RWPE2 (cell line): ENCODE measurements at regions not wholly inside any gene's neighbourhood (a gene's known extent, or its start where the extent isn't known, plus 50 kb on each side); places are given as distances from the start of the nearest gene placed in this dataset.

ENCODE experiments used
- ATAC-seq: fragments of 200-7000 bp; cut with Tn5 transposase; 3 replicates; pipeline ENCODE4 v1.9.1; 2021; ENCODE audit warnings: low read depth
- DNase-seq: peaks from one replicate; pipeline ENCODE4 v3.0.0-alpha.2; 2020; ENCODE audit warnings: low spot score
- H3K27ac ChIP-seq: fragments of 450-650 bp; 2 replicates; pipeline ENCODE4 v1.5.1; 2017; ENCODE audit warnings: mild to moderate bottlenecking; ENCODE audit not compliant: poor library complexity, severe bottlenecking
- H3K27me3 ChIP-seq: fragments of 250-450 bp; sonication (Bioruptor Pico); 2 replicates; pipeline ENCODE4 v1.5.1; 2021; ENCODE audit warnings: mild to moderate bottlenecking, moderate library complexity; ENCODE audit not compliant: insufficient read depth, poor library complexity, severe bottlenecking
- H3K36me3 ChIP-seq: fragments of 250-450 bp; sonication (Bioruptor Pico); 2 replicates; pipeline ENCODE4 v1.5.1; 2020; ENCODE audit warnings: low read depth, mild to moderate bottlenecking, moderate library complexity
- H3K4me1 ChIP-seq: fragments of 250-450 bp; sonication (Bioruptor Pico); 2 replicates; pipeline ENCODE4 v1.5.1; 2021; ENCODE audit warnings: mild to moderate bottlenecking, moderate library complexity; ENCODE audit not compliant: insufficient read depth, poor library complexity, severe bottlenecking
- H3K4me3 ChIP-seq: fragments of 250-450 bp; sonication (Bioruptor Pico); 2 replicates; pipeline ENCODE4 v1.5.1; 2021; ENCODE audit warnings: mild to moderate bottlenecking, moderate library complexity; ENCODE audit not compliant: severe bottlenecking
- H3K9me3 ChIP-seq: fragments of 250-450 bp; sonication (Bioruptor Pico); 2 replicates; pipeline ENCODE4 v1.5.1; 2021; ENCODE audit warnings: mild to moderate bottlenecking, moderate library complexity; ENCODE audit not compliant: severe bottlenecking
- CTCF ChIP-seq: fragments of 450-650 bp; IDR thresholded peaks from one replicate; pipeline ENCODE4 v1.5.1; 2017; ENCODE audit warnings: mild to moderate bottlenecking, moderate library complexity; ENCODE audit not compliant: poor library complexity, severe bottlenecking

- Histone ChIP-seq H3K4me1 (no peaks in the 10 kb centered on the region), H3K27ac (no peak overlapping the region), H3K36me3 (no peaks in the 10 kb centered on the region), H3K27me3 (no peaks in the 10 kb centered on the region), H3K4me3 (no peak overlapping the region), H3K9me3 (no peaks in the 10 kb centered on the region)
- no peak for ATAC-seq
- TF ChIP-seq CTCF: no peak
- no peak for DNase-seq
Measured at GRCh38 chr20:9969626-9970025, 65.2 kb upstream of the ANKEF1 start.

- no peak for TF ChIP-seq CTCF
- Histone ChIP-seq H3K4me1 (no peaks in the 10 kb centered on the region), H3K4me3 (no peak overlapping the region), H3K9me3 (no peaks in the 10 kb centered on the region), H3K27ac (no peak overlapping the region), H3K27me3 (no peaks in the 10 kb centered on the region), H3K36me3 (no peaks in the 10 kb centered on the region)
- DNase-seq (no peak), ATAC-seq (no peak)
Measured at GRCh38 chr20:9968015-9968414, 66.8 kb upstream of the ANKEF1 start.

GRCh38 chr20:9966966-9967365, 67.8 kb upstream of the ANKEF1 start:
- no peaks in the 10 kb centered on the region for H3K27me3 ChIP-seq
- no peaks in the 10 kb centered on the region for H3K4me1 ChIP-seq
- ATAC-seq (peak; percentile 62; the same call in 1 of the 3 replicates), DNase-seq (no peak)
- no peaks in the 10 kb centered on the region for H3K9me3 ChIP-seq
- peak; percentile 59 for TF ChIP-seq CTCF
- no peaks in the 10 kb centered on the region for H3K36me3 ChIP-seq
- H3K4me3 ChIP-seq: no peak overlapping the region
- H3K27ac ChIP-seq: no peak overlapping the region

- Histone ChIP-seq H3K27me3 (no peaks in the 10 kb centered on the region), H3K27ac (no peak overlapping the region), H3K9me3 (no peaks in the 10 kb centered on the region), H3K4me3 (no peak overlapping the region), H3K36me3 (no peaks in the 10 kb centered on the region), H3K4me1 (no peaks in the 10 kb centered on the region)
- TF ChIP-seq CTCF: no peak
- DNase-seq (no peak), ATAC-seq (no peak)
Measured at GRCh38 chr20:9963029-9963428, 71.8 kb upstream of the ANKEF1 start.

GRCh38 chr20:9958693-9959092, 76.1 kb upstream of the ANKEF1 start:
- peaks cover 5% of the 10 kb centered on the region for H3K4me1 ChIP-seq
- H3K4me3 ChIP-seq: no peak overlapping the region
- DNase-seq: no peak
- no peak overlapping the region for H3K27ac ChIP-seq
- H3K9me3 ChIP-seq: no peaks in the 10 kb centered on the region
- H3K27me3 ChIP-seq: no peaks in the 10 kb centered on the region
- no peak for TF ChIP-seq CTCF
- H3K36me3 ChIP-seq: no peaks in the 10 kb centered on the region
- no peak for ATAC-seq
